ENCODE measurements at regions not wholly inside any gene's neighbourhood (a gene's known extent, or its start where the extent isn't known, plus 50 kb on each side); places are given as distances from the start of the nearest gene placed in this dataset.

GRCh38 chr3:193870376-193871219 is 265.4 kb upstream of the HES1 start:
- H3K27me3 ChIP-seq, result peaks cover 0 to 19% (median 0%) of the 10 kb centered on the region in 4 donors
- H3K36me3 ChIP-seq, result no peaks in the 10 kb centered on the region
- TF ChIP-seq CTCF (IDR thresholded peaks at IDR 0.05) (no peak), POLR2A (IDR thresholded peaks at IDR 0.05) (no peak)
- H3K27ac ChIP-seq, result peak overlapping the region; percentile 55 to 86 (median 79)
- no peak overlapping the region for H3K4me3 ChIP-seq
- no peaks in the 10 kb centered on the region for H3K9me3 ChIP-seq
- no peak for DNase-seq
- intact Hi-C loops (cut with DNase I), result loop anchor here (10.0 kb wide), 1 partner anchor 86 kb away; no protein-coding TSS in a partner anchor
- H3K4me1 ChIP-seq, result peaks cover 41 to 78% (median 41%) of the 10 kb centered on the region in 3 donors
- 61 to 74% methylated on average over 12 to 15 of the region's 18 CpGs for WGBS, 2 donors

GRCh38 chr3:193871220-193871485 is 264.8 kb upstream of the HES1 start:
- WGBS, 2 donors, result 44 to 49% methylated on average over 2 to 3 of the region's 3 CpGs
- H3K4me3 ChIP-seq, result no peak overlapping the region
- TF ChIP-seq POLR2A (IDR thresholded peaks at IDR 0.05), result no peak
- no peak for TF ChIP-seq CTCF (IDR thresholded peaks at IDR 0.05)
- peaks cover 41 to 81% (median 41%) of the 10 kb centered on the region in 3 donors for H3K4me1 ChIP-seq
- peaks cover 0 to 19% (median 0%) of the 10 kb centered on the region in 4 donors for H3K27me3 ChIP-seq
- intact Hi-C loops (cut with DNase I), result loop anchor here (10.0 kb wide), 1 partner anchor 86 kb away; no protein-coding TSS in a partner anchor
- H3K36me3 ChIP-seq, result no peaks in the 10 kb centered on the region
- peak overlapping the region; percentile 55 to 86 (median 79) for H3K27ac ChIP-seq
- H3K9me3 ChIP-seq, result no peaks in the 10 kb centered on the region
- DNase-seq, result no peak

- intact Hi-C loops (cut with DNase I), result loop anchor here (10.0 kb wide), 1 partner anchor 88 kb away; no protein-coding TSS in a partner anchor
- H3K4me3 ChIP-seq, result no peak overlapping the region
- peak overlapping the region; percentile 75 to 86 (median 81) for H3K27ac ChIP-seq
- DNase-seq, result no peak
- WGBS, 2 donors, result 23 to 57% methylated on average over 1 to 2 of the region's 2 CpGs
- peaks cover 41 to 81% (median 41%) of the 10 kb centered on the region in 3 donors for H3K4me1 ChIP-seq
- no peak for TF ChIP-seq POLR2A (IDR thresholded peaks at IDR 0.05)
- peak in 1 of 6 experiments; percentile 5 for TF ChIP-seq CTCF (IDR thresholded peaks at IDR 0.05)
- H3K27me3 ChIP-seq, result peaks cover 0 to 24% (median 0%) of the 10 kb centered on the region in 4 donors
- H3K9me3 ChIP-seq, result no peaks in the 10 kb centered on the region
- no peaks in the 10 kb centered on the region for H3K36me3 ChIP-seq
Measured at GRCh38 chr3:193872265-193872753, 263.6 kb upstream of the HES1 start.

- intact Hi-C loops (cut with DNase I), result loop anchor here (10.0 kb wide), 1 partner anchor 89 kb away; no protein-coding TSS in a partner anchor
- DNase-seq, result no peak
- no peak overlapping the region for H3K4me3 ChIP-seq
- H3K27me3 ChIP-seq, result peaks cover 0 to 24% (median 0%) of the 10 kb centered on the region in 4 donors
- no peaks in the 10 kb centered on the region for H3K9me3 ChIP-seq
- WGBS, 2 donors, result 77 to 79% methylated on average over 8 of the region's 8 CpGs
- TF ChIP-seq POLR2A (IDR thresholded peaks at IDR 0.05) (no peak), CTCF (IDR thresholded peaks at IDR 0.05) (no peak)
- H3K36me3 ChIP-seq, result no peaks in the 10 kb centered on the region
- peak overlapping the region; percentile 75 to 86 (median 81) for H3K27ac ChIP-seq
- H3K4me1 ChIP-seq, result peaks cover 34 to 72% (median 41%) of the 10 kb centered on the region in 3 donors
Measured at GRCh38 chr3:193873426-193874201, 262.3 kb upstream of the HES1 start.

Measured in esophagus squamous epithelium (tissue), 5 donors.